ENCODE measurements at regions not wholly inside any gene's neighbourhood (a gene's known extent, or its start where the extent isn't known, plus 50 kb on each side); places are given as distances from the start of the nearest gene placed in this dataset.

GRCh38 chr6:166760288-166760687 is 133.2 kb upstream of the RPS6KA2 start:
- TF ChIP-seq POLR2AphosphoS5 (IDR thresholded peaks at IDR 0.05) (no peak), CTCF (IDR thresholded peaks at IDR 0.05) (no peak), POLR2A (IDR thresholded peaks at IDR 0.05) (no peak)
